ENCODE measurements at regions not wholly inside any gene's neighbourhood (a gene's known extent, or its start where the extent isn't known, plus 50 kb on each side); places are given as distances from the start of the nearest gene placed in this dataset.

DNA sequence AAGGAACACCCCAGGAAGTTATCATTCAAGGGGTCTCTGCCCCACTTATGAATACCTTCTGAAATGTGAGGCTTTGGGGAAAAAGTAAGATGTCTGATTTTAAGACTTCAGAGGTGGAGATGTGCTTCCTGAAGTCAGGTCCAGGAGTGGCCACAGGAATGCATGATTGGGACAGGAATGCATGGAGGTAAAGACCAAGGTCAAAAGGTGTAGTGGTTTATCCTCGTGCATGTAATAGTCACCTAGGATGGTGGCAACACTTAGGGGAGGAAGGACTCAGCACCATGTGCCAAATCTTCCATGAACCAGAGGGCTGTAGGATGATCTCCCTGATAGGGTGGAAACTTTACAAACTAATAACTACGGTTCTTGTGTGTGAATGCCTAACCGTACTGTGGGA, 217.3 kb downstream of the C12orf75 start:
- TF ChIP-seq, protein P1, sequence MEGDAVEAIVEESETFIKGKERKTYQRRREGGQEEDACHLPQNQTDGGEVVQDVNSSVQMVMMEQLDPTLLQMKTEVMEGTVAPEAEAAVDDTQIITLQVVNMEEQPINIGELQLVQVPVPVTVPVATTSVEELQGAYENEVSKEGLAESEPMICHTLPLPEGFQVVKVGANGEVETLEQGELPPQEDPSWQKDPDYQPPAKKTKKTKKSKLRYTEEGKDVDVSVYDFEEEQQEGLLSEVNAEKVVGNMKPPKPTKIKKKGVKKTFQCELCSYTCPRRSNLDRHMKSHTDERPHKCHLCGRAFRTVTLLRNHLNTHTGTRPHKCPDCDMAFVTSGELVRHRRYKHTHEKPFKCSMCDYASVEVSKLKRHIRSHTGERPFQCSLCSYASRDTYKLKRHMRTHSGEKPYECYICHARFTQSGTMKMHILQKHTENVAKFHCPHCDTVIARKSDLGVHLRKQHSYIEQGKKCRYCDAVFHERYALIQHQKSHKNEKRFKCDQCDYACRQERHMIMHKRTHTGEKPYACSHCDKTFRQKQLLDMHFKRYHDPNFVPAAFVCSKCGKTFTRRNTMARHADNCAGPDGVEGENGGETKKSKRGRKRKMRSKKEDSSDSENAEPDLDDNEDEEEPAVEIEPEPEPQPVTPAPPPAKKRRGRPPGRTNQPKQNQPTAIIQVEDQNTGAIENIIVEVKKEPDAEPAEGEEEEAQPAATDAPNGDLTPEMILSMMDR (IDR thresholded peaks at IDR 0.05; ENCODE audit: insufficient read depth, low read length, poor library complexity, severe bottlenecking) = no peak
- TF ChIP-seq EZH2phosphoT487 (conservative IDR thresholded peaks at IDR 0.05; ENCODE audit: low read length) = no peak
